Smooth muscle cell (in vitro differentiated cells): ENCODE measurements at regions not wholly inside any gene's neighbourhood (a gene's known extent, or its start where the extent isn't known, plus 50 kb on each side); places are given as distances from the start of the nearest gene placed in this dataset.

Experiments
- DNase-seq: peaks from one replicate; lab custom pipeline; 2025; ENCODE audit not compliant: unreplicated experiment; lab: John Stamatoyannopoulos, UW
- H2AFZ ChIP-seq: fragments of 200-600 bp; sonication (generic); 2 replicates; pipeline ENCODE4 v1.6.0; 2016; ENCODE audit warnings: antibody characterized with exemption, low read depth, mild to moderate bottlenecking
- H3F3A ChIP-seq: fragments of 200-600 bp; sonication (generic); 2 replicates; pipeline ENCODE4 v1.6.0; 2017; ENCODE audit warnings: antibody characterized with exemption, low read depth
- H3K27ac ChIP-seq: fragments of 200-600 bp; sonication (generic); 2 replicates; pipeline ENCODE4 v1.5.1; 2016; ENCODE audit warnings: low read depth, mild to moderate bottlenecking
- H3K27me3 ChIP-seq: fragments of 200-600 bp; sonication (generic); 2 replicates; pipeline ENCODE4 v1.6.1; 2016; ENCODE audit warnings: low read depth, mild to moderate bottlenecking
- H3K36me3 ChIP-seq: fragments of 200-600 bp; sonication (generic); 2 replicates; pipeline ENCODE4 v1.5.1; 2016; ENCODE audit warnings: low read depth
- H3K4me1 ChIP-seq: fragments of 200-600 bp; sonication (generic); 2 replicates; pipeline ENCODE4 v1.5.1; 2016; ENCODE audit warnings: low read depth
- H3K4me2 ChIP-seq: fragments of 200-600 bp; sonication (generic); 2 replicates; pipeline ENCODE4 v1.6.0; 2016; ENCODE audit warnings: mild to moderate bottlenecking
- H3K4me3 ChIP-seq: fragments of 200-600 bp; sonication (generic); 2 replicates; pipeline ENCODE4 v1.5.1; 2016; ENCODE audit warnings: mild to moderate bottlenecking
- H3K79me2 ChIP-seq: fragments of 200-600 bp; sonication (generic); 2 replicates; pipeline ENCODE4 v1.6.0; 2016; ENCODE audit warnings: low read depth, mild to moderate bottlenecking
- H3K9ac ChIP-seq: fragments of 200-600 bp; sonication (generic); 2 replicates; pipeline ENCODE4 v1.6.0; 2016; ENCODE audit warnings: low read depth
- H3K9me3 ChIP-seq: fragments of 200-600 bp; sonication (generic); replicated peaks from 2 replicates; pipeline ENCODE4 v1.5.1; 2016; ENCODE audit warnings: low read depth
- H4K20me1 ChIP-seq: fragments of 200-600 bp; sonication (generic); 2 replicates; pipeline ENCODE4 v1.6.0; 2016; ENCODE audit warnings: low read depth
- CTCF ChIP-seq: fragments of 200-600 bp; sonication (generic); IDR thresholded peaks from 2 replicates; pipeline ENCODE4 v1.5.1; 2017; ENCODE audit warnings: borderline replicate concordance, mild to moderate bottlenecking, antibody characterized with exemption; ENCODE audit not compliant: insufficient read depth, poor library complexity, severe bottlenecking
- WGBS: methylation state at CpG from one replicate; pipeline ENCODE4 v1.1.7; 2016; ENCODE audit warnings: low lambda C conversion rate; 5-methylcytosine and 5-hydroxymethylcytosine counted together

GRCh38 chr12:58154359-58154758, 213.0 kb downstream of the ATP23 start:
- Histone ChIP-seq H3K79me2 (no peaks in the 10 kb centered on the region), H3K4me1 (no peaks in the 10 kb centered on the region), H3K4me2 (no peak overlapping the region), H3K27ac (no peak overlapping the region), H3K4me3 (no peak overlapping the region), H2AFZ (no peak overlapping the region), H3K36me3 (no peaks in the 10 kb centered on the region), H3K9ac (no peak overlapping the region), H3F3A (no peaks in the 10 kb centered on the region), H3K9me3 (no peaks in the 10 kb centered on the region), H4K20me1 (no peaks in the 10 kb centered on the region), H3K27me3 (no peaks in the 10 kb centered on the region)
- WGBS = 93% methylated on average over 1 of the region's 1 CpG
- TF ChIP-seq CTCF = no peak
- no peak for DNase-seq

GRCh38 chr12:58156697-58157096, 215.3 kb downstream of the ATP23 start:
- no peaks in the 10 kb centered on the region for H3K9me3 ChIP-seq
- WGBS = 82% methylated on average over 2 of the region's 2 CpGs
- H3F3A ChIP-seq = no peaks in the 10 kb centered on the region
- H3K4me3 ChIP-seq = no peak overlapping the region
- H3K27me3 ChIP-seq = no peaks in the 10 kb centered on the region
- no peak for TF ChIP-seq CTCF
- no peaks in the 10 kb centered on the region for H3K36me3 ChIP-seq
- no peak for DNase-seq
- no peaks in the 10 kb centered on the region for H4K20me1 ChIP-seq
- H3K27ac ChIP-seq = no peak overlapping the region
- H3K4me1 ChIP-seq = no peaks in the 10 kb centered on the region
- no peak overlapping the region for H2AFZ ChIP-seq
- no peak overlapping the region for H3K4me2 ChIP-seq
- H3K79me2 ChIP-seq = no peaks in the 10 kb centered on the region
- no peak overlapping the region for H3K9ac ChIP-seq

GRCh38 chr12:58159941-58160340, 218.6 kb downstream of the ATP23 start:
- H3K4me3 ChIP-seq = no peak overlapping the region
- no peaks in the 10 kb centered on the region for H3K79me2 ChIP-seq
- no peaks in the 10 kb centered on the region for H3K36me3 ChIP-seq
- no peak for TF ChIP-seq CTCF
- no peak overlapping the region for H3K27ac ChIP-seq
- H3K4me2 ChIP-seq = no peak overlapping the region
- H3K9me3 ChIP-seq = no peaks in the 10 kb centered on the region
- no peaks in the 10 kb centered on the region for H3K4me1 ChIP-seq
- no peak overlapping the region for H2AFZ ChIP-seq
- H3F3A ChIP-seq = no peaks in the 10 kb centered on the region
- H3K27me3 ChIP-seq = no peaks in the 10 kb centered on the region
- H4K20me1 ChIP-seq = no peaks in the 10 kb centered on the region
- 77% methylated on average over 2 of the region's 2 CpGs for WGBS
- DNase-seq = no peak
- H3K9ac ChIP-seq = no peak overlapping the region

- no peak overlapping the region for H3K27ac ChIP-seq
- no peak overlapping the region for H3K4me3 ChIP-seq
- no peak overlapping the region for H3K4me2 ChIP-seq
- no peaks in the 10 kb centered on the region for H3K79me2 ChIP-seq
- no peak overlapping the region for H2AFZ ChIP-seq
- no peaks in the 10 kb centered on the region for H3K36me3 ChIP-seq
- no peaks in the 10 kb centered on the region for H3K9me3 ChIP-seq
- no peaks in the 10 kb centered on the region for H4K20me1 ChIP-seq
- H3K27me3 ChIP-seq = no peaks in the 10 kb centered on the region
- TF ChIP-seq CTCF = no peak
- WGBS = 75% methylated on average over 2 of the region's 2 CpGs
- DNase-seq = no peak
- no peaks in the 10 kb centered on the region for H3K4me1 ChIP-seq
- H3K9ac ChIP-seq = no peak overlapping the region
- H3F3A ChIP-seq = no peaks in the 10 kb centered on the region
Measured at GRCh38 chr12:58161773-58162172, 220.4 kb downstream of the ATP23 start.
